Central memory CD8-positive, alpha-beta T cell (primary cell): ENCODE measurements at regions not wholly inside any gene's neighbourhood (a gene's known extent, or its start where the extent isn't known, plus 50 kb on each side); places are given as distances from the start of the nearest gene placed in this dataset.

Experiments
- ATAC-seq: fragments of 150-1000 bp; cut with Tn5 transposase; replicated peaks from 2 replicates; pipeline ENCODE4 v1.10.0; 2022; ENCODE audit warnings: mild to moderate bottlenecking, moderate FRiP score, moderate number of reproducible peaks; ENCODE audit not compliant: poor library complexity, severe bottlenecking; ENCODE audit errors: extremely low read depth
- DNase-seq, 2 donors: peaks; one replicate each; pipeline ENCODE4 v3.0.0; 2021; ENCODE audit warnings: low spot score in 2 of 2
- H3K27ac Mint-ChIP-seq: one replicate; pipeline ENCODE4 v1.8.0; 2022; ENCODE audit warnings: low read depth, mild to moderate bottlenecking, moderate library complexity, mixed read lengths
- H3K27me3 Mint-ChIP-seq: one replicate; pipeline ENCODE4 v1.8.0; 2022; ENCODE audit warnings: mixed read lengths
- H3K36me3 Mint-ChIP-seq: one replicate; pipeline ENCODE4 v1.8.0; 2022; ENCODE audit warnings: mild to moderate bottlenecking, moderate library complexity, mixed read lengths; ENCODE audit not compliant: insufficient read depth
- H3K4me1 Mint-ChIP-seq: one replicate; pipeline ENCODE4 v1.8.0; 2022; ENCODE audit warnings: mixed read lengths
- H3K4me3 Mint-ChIP-seq: one replicate; pipeline ENCODE4 v1.8.0; 2022; ENCODE audit warnings: mild to moderate bottlenecking, moderate library complexity, mixed read lengths
- H3K9me3 Mint-ChIP-seq: one replicate; pipeline ENCODE4 v1.8.0; 2022; ENCODE audit warnings: mixed read lengths

- Mint-ChIP-seq H3K4me1 (no peaks in the 10 kb centered on the region), H3K27me3 (peaks cover 15% of the 10 kb centered on the region), H3K36me3 (no peaks in the 10 kb centered on the region), H3K9me3 (no peaks in the 10 kb centered on the region), H3K4me3 (no peak overlapping the region), H3K27ac (no peak overlapping the region)
- DNase-seq: no peak
- no peak for ATAC-seq
Observed at GRCh38 chr2:9107168-9108025, 99.2 kb upstream of the ASAP2 start.

GRCh38 chr2:9106338-9107167 is 100.1 kb upstream of the ASAP2 start:
- ATAC-seq (no peak), DNase-seq (no peak)
- Mint-ChIP-seq H3K4me3 (no peak overlapping the region), H3K9me3 (no peaks in the 10 kb centered on the region), H3K27ac (no peak overlapping the region), H3K36me3 (no peaks in the 10 kb centered on the region), H3K27me3 (peaks cover 11% of the 10 kb centered on the region), H3K4me1 (no peaks in the 10 kb centered on the region)

DNA sequence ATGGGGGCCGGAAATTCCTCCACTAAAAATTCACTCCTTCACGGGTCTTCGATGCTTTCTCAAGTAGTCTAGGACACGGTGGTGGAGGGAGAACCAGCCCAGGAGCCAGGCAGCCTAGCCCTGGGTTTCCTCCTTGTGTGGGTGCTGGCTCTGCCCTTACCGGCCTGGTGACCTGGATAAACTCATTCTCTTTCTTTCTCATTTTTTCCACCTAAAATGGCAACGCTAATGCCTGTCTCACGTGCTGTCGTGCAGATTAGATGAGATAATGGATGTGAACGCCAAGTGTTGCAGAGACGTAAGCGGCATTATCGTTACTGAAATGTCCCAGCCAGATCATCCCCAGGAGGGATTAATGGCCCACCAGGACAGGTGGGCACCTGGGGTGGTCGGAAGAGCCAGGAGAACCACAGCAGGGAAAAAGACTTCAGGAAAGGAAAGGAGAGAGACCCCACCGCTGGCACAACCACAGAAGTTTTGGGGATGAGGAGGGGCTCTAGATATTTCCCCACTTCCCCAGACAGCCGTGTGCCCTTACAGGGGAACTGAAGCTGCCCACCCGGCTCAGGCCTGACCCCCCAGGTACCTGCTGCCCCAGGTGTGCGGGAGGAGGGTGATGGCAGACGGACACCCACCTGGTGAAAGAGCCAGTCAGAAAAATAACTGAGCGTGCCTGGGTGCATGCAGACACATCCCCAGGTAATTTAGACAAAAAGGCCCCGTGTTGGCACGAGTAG is 100.8 kb upstream of the ASAP2 start:
- Mint-ChIP-seq H3K9me3 (no peaks in the 10 kb centered on the region), H3K27me3 (peaks cover 11% of the 10 kb centered on the region), H3K4me1 (no peaks in the 10 kb centered on the region), H3K27ac (no peak overlapping the region), H3K36me3 (no peaks in the 10 kb centered on the region), H3K4me3 (no peak overlapping the region)
- no peak for ATAC-seq
- no peak for DNase-seq

GRCh38 chr2:9103663-9104277 is 100.3 kb upstream of the MBOAT2 start:
- no peak for ATAC-seq
- H3K9me3 Mint-ChIP-seq: no peaks in the 10 kb centered on the region
- H3K4me3 Mint-ChIP-seq: no peak overlapping the region
- H3K36me3 Mint-ChIP-seq: no peaks in the 10 kb centered on the region
- no peak for DNase-seq
- H3K27ac Mint-ChIP-seq: no peak overlapping the region
- H3K27me3 Mint-ChIP-seq: peaks cover 11% of the 10 kb centered on the region
- peaks cover 9% of the 10 kb centered on the region for H3K4me1 Mint-ChIP-seq

DNA sequence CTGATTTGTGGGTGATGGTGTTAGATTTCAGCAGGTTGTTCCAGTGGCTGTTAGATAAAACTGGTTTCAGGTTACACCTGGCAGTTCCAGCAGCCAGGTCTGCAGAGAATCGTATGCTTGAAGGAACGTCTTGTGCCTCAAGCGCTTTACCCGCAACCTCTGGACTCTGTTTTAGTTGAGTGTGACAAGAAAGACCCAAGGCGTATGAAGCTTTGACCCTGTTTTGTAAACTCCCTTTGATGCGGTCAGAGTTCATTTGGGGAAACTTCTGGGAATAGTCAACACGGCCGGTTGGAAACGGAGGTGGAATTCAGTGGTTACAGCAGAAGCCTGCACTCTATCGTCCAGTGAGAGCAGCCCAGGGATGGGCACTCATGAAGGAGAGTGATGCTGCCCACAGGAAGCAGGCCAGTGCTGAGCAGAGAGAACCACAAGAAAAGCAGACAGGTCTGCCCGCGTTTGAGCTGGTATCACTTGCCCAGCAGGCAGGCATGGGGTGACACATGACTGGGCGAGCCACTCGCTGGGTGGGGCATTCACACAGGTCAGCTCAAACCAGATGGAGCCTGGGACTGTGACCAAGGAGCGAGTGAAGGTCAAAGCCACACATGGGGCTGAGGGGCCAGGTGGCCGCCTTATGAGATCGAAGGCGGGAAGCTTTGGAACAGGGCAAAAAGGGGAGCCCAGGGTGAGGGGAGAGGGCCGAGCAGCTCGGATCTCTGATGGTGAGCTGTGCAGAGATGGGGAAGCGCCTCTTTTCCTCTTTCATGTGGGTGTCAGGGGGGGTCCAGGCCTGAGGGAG is 99.6 kb upstream of the MBOAT2 start:
- Mint-ChIP-seq H3K9me3 (no peaks in the 10 kb centered on the region), H3K4me3 (no peak overlapping the region), H3K27me3 (peaks cover 14% of the 10 kb centered on the region), H3K4me1 (peaks cover 11% of the 10 kb centered on the region), H3K36me3 (no peaks in the 10 kb centered on the region), H3K27ac (no peak overlapping the region)
- DNase-seq: no peak
- ATAC-seq: no peak

DNA sequence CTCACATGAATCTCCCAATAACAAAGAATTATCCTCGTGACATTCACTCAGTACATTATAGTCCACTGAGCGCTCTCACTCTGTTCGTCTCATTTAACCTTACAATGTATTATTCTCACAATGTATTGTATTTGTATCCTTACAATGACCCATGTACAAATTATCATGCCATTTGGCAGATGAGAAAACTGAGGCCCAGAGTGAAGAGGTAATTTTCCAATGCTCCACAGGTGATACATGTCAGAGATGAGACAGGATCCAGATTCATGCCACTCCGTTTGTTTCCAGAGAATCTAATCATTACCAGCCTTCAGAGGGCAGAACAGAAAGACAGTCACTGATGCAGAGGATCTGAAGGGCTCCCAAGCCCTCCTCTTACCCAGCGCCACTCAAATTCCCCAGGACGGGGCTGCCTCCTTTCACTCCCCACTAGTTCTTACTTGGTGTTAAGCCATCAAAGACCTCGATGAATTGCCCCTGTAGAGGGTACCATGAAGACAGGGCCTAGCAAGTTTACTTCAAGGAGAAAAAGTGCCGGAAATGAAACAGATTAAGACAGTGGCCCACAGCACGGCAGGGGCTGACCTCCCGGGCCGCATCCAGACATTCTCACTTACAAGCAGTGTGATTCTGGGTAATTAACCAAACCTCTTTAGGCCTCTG is 98.4 kb upstream of the MBOAT2 start:
- H3K9me3 Mint-ChIP-seq: no peaks in the 10 kb centered on the region
- H3K4me1 Mint-ChIP-seq: peaks cover 11% of the 10 kb centered on the region
- ATAC-seq (no peak), DNase-seq (no peak)
- no peak overlapping the region for H3K27ac Mint-ChIP-seq
- no peak overlapping the region for H3K4me3 Mint-ChIP-seq
- H3K36me3 Mint-ChIP-seq: no peaks in the 10 kb centered on the region
- H3K27me3 Mint-ChIP-seq: peaks cover 25% of the 10 kb centered on the region

DNA sequence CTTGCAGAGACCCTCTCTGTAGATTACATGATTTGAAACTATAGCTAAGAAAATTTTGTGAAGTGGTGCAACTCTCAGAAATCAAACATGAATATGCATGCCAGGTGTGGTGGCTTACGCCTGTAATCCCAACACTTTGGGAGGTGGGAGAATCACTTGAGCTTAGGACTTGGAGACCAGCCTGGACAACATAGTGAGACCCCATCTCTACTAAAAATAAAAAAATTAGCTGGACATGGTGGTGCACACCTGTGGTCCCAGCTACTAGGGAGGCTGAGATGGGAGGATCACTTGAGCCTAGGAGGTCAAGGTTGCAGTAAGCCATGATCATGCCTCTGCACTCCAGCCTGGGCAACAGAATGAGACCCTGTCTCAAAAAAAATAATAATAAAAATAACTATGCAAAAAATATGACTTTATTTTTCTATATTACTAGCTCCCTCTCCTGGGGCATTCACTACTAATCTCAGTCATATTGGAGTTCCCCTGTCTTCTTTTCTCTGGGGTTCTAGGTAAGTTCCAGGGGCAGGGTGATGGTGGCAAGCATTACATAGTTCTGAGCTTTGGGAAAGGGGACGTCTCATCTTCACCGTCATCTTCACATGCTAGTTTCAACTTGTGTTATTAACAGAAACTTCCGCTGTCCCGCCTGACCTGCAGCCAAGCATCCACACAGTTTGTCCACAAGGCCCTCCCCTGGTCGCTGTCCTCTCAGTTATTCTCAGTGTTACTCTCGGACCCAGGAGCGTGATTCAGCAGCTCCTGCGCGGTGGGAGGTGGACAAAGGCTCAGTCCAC is 96.8 kb upstream of the MBOAT2 start:
- H3K27me3 Mint-ChIP-seq: peaks cover 38% of the 10 kb centered on the region
- no peaks in the 10 kb centered on the region for H3K36me3 Mint-ChIP-seq
- H3K9me3 Mint-ChIP-seq: no peaks in the 10 kb centered on the region
- H3K4me3 Mint-ChIP-seq: no peak overlapping the region
- H3K27ac Mint-ChIP-seq: no peak overlapping the region
- DNase-seq (no peak), ATAC-seq (no peak)
- H3K4me1 Mint-ChIP-seq: peaks cover 11% of the 10 kb centered on the region

- Mint-ChIP-seq H3K36me3 (no peaks in the 10 kb centered on the region), H3K27ac (no peak overlapping the region), H3K27me3 (peaks cover 47% of the 10 kb centered on the region), H3K9me3 (no peaks in the 10 kb centered on the region), H3K4me1 (peaks cover 11% of the 10 kb centered on the region), H3K4me3 (no peak overlapping the region)
- DNase-seq (no peak), ATAC-seq (no peak)
Observed at GRCh38 chr2:9099341-9099751, 95.9 kb upstream of the MBOAT2 start.

GRCh38 chr2:9097892-9098291 is 94.4 kb upstream of the MBOAT2 start:
- H3K36me3 Mint-ChIP-seq: no peaks in the 10 kb centered on the region
- H3K9me3 Mint-ChIP-seq: no peaks in the 10 kb centered on the region
- no peak overlapping the region for H3K27ac Mint-ChIP-seq
- ATAC-seq: no peak
- H3K4me3 Mint-ChIP-seq: no peak overlapping the region
- H3K4me1 Mint-ChIP-seq: peaks cover 18% of the 10 kb centered on the region
- no peak for DNase-seq
- peaks cover 55% of the 10 kb centered on the region for H3K27me3 Mint-ChIP-seq

DNA sequence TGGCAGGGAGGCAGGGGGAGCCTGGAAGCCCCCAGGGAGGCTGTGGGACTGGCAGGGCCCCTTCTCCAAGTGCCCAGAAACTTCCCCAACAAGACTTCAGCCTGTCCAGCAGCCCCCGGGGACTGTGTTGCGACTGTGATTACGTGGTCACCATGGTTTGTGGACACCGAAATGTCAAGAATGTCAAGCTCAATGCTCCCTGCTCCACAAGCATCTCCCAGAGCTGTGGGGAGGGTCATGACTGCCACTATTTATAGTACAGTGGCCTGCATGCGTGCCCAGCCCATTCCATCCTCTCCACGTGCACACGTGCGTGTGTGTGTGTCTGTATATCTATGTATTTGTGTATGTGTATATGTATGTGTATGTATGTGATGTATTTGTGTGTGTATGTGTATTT is 93.8 kb upstream of the MBOAT2 start:
- DNase-seq (no peak), ATAC-seq (no peak)
- no peak overlapping the region for H3K27ac Mint-ChIP-seq
- H3K4me3 Mint-ChIP-seq: no peak overlapping the region
- no peaks in the 10 kb centered on the region for H3K9me3 Mint-ChIP-seq
- no peaks in the 10 kb centered on the region for H3K36me3 Mint-ChIP-seq
- peaks cover 18% of the 10 kb centered on the region for H3K4me1 Mint-ChIP-seq
- H3K27me3 Mint-ChIP-seq: peaks cover 57% of the 10 kb centered on the region

- H3K36me3 Mint-ChIP-seq: no peaks in the 10 kb centered on the region
- no peak for ATAC-seq
- H3K27me3 Mint-ChIP-seq: peaks cover 61% of the 10 kb centered on the region
- peaks cover 18% of the 10 kb centered on the region for H3K4me1 Mint-ChIP-seq
- H3K9me3 Mint-ChIP-seq: no peaks in the 10 kb centered on the region
- no peak overlapping the region for H3K4me3 Mint-ChIP-seq
- no peak for DNase-seq
- no peak overlapping the region for H3K27ac Mint-ChIP-seq
Observed at GRCh38 chr2:9096761-9097160, 93.3 kb upstream of the MBOAT2 start.
